ENCODE measurements at regions not wholly inside any gene's neighbourhood (a gene's known extent, or its start where the extent isn't known, plus 50 kb on each side); places are given as distances from the start of the nearest gene placed in this dataset.

- H3K4me2 ChIP-seq (ENCODE audit: insufficient read depth, low read length): no peak overlapping the region
- no peaks in the 10 kb centered on the region for H3K36me3 ChIP-seq (ENCODE audit: control insufficient read depth, insufficient read depth, low read length)
- BruUV-seq (replicated peaks): no TSS peak
- H3K9ac ChIP-seq (ENCODE audit: insufficient read depth in 1 of 2, low read depth in 2 of 2, low read length in 2 of 2): no peak overlapping the region
- H3K9me3 ChIP-seq (replicated peaks; ENCODE audit: control insufficient read depth, insufficient read depth, low read depth, low read length): no peaks in the 10 kb centered on the region; the same call in 1 of the 2 replicates
- H3K79me2 ChIP-seq (ENCODE audit: control insufficient read depth, insufficient read depth, low read length): no peaks in the 10 kb centered on the region
- no peaks in the 10 kb centered on the region for H4K20me1 ChIP-seq (replicated peaks; ENCODE audit: control insufficient read depth, insufficient read depth, low read length)
- intact Hi-C loops (cut with micrococcal nuclease) (no loop called here), in situ Hi-C loops (cut with MboI) (no loop called here)
- H3K4me3 ChIP-seq: no peak overlapping the region
- POLR2A ChIA-PET: no interaction called here
- H2AFZ ChIP-seq (ENCODE audit: low read depth, low read length): no peak overlapping the region
- ATAC-seq: no peak
- DNase-seq (ENCODE audit: extremely low read depth in 1 of 4, low spot score in 3 of 4): no peak
- no peaks in the 10 kb centered on the region for H3K4me1 ChIP-seq (replicated peaks in 1 of 2; ENCODE audit: control insufficient read depth in 2 of 2, insufficient read depth in 2 of 2, low read length in 2 of 2)
- H3K9me1 ChIP-seq (ENCODE audit: control insufficient read depth, insufficient read depth, low read length): no peaks in the 10 kb centered on the region
- WGBS (ENCODE audit: insufficient coverage, low coverage, missing lambda C conversion rate): 0% methylated on average over 2 of the region's 2 CpGs
- CTCF ChIA-PET (ENCODE audit: low intra/inter-chr PET ratio): no interaction called here
- H3K27ac ChIP-seq (ENCODE audit: extremely low read depth, low read depth, low read length): no peak overlapping the region
- TF ChIP-seq ARID2 (IDR thresholded peaks at IDR 0.05) (no peak), ZNF431 (CRISPR knock-in tag; IDR thresholded peaks at IDR 0.05) (no peak), NCOA1 (IDR thresholded peaks at IDR 0.05; ENCODE audit: low read depth) (no peak), CBFA2T3 (IDR thresholded peaks at IDR 0.05) (no peak), CEBPB (tag; IDR thresholded peaks at IDR 0.05) (no peak), DMBX1 (CRISPR knock-in tag; IDR thresholded peaks at IDR 0.05; ENCODE audit: borderline replicate concordance) (no peak), PTRF (tag; IDR thresholded peaks at IDR 0.05) (no peak), CAMTA2 (CRISPR knock-in tag; conservative IDR thresholded peaks at IDR 0.05) (no peak), PBX2 (CRISPR knock-in tag; IDR thresholded peaks at IDR 0.05; ENCODE audit: low read depth) (no peak), PBX2 (tag; conservative IDR thresholded peaks at IDR 0.05; ENCODE audit: low read depth) (no peak)
- FAIRE-seq: no peak
- no peaks in the 10 kb centered on the region for H3K27me3 ChIP-seq (ENCODE audit: control insufficient read depth in 2 of 2, insufficient read depth in 2 of 2, low read length in 2 of 2)
These were observed 236.6 kb downstream of the MFSD1 start for GRCh38 chr3:159038405-159038804.
